ENCODE measurements at regions not wholly inside any gene's neighbourhood (a gene's known extent, or its start where the extent isn't known, plus 50 kb on each side); places are given as distances from the start of the nearest gene placed in this dataset.

GRCh38 chr21:35384375-35384774 lies 335.3 kb upstream of the RUNX1 start:
- TF ChIP-seq POLR2A (IDR thresholded peaks at IDR 0.05; ENCODE audit: low read length) (no peak), GATA1 (IDR thresholded peaks at IDR 0.05; ENCODE audit: low read depth, low read length) (no peak)

Data from erythroblast (primary cell).